HG02870 (cell line): ENCODE measurements at regions not wholly inside any gene's neighbourhood (a gene's known extent, or its start where the extent isn't known, plus 50 kb on each side); places are given as distances from the start of the nearest gene placed in this dataset.

ENCODE experiments used
- ATAC-seq: cut with Tn5 transposase; IDR thresholded peaks from one replicate; pipeline ENCODE4 v1.9.1; 2021; ENCODE audit warnings: mild to moderate bottlenecking, moderate library complexity; ENCODE audit not compliant: unreplicated experiment

DNA sequence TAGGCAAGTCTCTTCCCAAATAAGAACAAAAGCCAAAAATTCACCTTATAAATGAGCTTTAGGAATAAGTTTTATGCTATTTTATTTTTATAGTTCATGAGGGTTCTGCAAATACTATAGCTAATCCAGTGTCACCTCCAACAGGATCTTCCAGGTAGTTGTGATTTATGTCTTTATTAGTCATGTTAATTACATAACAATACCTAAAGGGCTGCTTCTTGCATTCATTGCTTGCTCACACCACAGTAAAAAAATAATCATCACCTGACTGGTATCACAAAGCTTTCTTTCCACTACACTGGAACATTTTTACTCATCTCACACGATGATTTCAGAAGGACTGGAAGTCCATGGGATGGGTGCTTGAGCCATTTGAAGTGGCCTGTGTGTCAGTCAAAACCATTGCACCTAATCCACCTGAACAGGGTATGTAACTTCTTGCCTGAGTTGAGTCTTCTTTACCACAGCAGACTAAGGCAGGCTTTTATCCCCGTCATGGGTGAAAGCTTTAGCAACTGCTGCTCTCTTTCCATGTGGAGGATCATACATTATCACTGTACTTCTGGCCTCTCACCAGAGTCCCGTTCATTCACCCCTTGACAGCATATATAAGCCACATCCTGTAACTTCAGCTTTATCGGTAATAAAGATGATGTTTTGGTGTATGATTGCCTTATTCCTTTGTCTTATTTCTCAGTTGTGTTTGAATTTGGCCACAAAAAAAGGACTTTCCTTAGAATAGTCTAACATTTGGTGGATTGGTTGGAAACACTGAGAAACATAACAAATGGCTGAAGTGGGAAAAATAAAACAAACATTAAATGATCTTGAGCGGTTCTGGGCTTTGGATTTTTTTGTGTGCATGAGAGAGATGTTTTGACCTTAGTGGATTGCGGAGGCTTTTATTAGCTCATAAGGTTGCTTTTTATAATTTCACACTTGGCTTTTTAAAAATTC is 382.6 kb upstream of the THBS1 start:
- no peak for ATAC-seq

DNA sequence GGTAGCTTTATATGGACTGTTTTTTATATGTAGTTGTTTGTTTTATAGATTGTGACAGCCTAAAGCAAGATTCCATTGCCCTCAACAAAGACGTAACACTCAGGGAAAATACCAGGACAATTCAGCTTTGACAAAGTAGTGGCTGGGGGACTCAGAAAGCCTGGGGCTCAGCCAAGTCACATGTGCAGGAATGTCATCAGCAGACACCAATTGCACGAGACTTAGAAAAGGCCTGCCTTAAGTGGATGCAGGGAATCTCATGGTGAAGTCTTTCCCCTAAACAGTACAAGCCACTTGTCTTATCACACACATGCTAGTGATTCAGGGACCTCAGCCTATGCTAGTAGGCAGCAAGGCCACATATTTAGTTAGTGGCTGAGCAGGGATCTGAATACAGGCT is 381.8 kb upstream of the THBS1 start:
- ATAC-seq: no peak

DNA sequence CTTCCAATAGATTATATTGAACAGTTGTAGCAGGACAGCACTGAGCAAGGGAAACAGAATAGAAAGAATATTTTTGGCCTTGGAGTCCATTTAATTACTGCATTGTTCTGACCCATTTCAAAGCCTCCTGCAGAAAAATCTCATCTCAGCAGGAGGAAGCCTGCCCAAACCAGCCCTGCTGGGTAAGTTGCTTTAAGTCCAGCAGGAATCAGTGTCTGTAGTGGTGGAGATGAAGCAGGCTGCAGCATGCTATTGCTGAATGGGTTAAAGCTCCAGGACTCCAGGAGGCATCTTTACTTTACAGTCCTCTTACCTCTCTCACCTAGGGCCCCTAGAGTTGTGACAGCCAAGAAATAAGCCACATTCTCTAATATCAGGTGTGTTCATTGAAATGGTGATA is 380.3 kb upstream of the THBS1 start:
- ATAC-seq: no peak

DNA sequence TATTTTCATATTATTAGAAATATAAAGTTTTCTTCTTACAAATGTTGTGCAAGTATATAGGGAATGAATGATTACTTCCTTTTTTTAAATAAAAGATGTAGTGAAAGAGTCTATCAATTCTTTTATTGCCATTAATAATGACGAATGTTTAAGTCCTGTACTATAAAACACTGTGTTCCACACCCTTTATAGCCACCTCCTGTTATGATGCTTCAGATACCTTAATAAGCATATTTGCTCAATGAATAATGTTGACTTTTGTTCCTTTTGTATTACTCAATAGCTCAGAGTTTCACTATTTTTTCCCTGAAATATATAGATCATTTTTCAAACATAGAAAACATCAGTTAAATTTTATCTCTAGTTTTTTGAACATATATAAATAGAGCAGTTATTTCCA is 378.2 kb upstream of the THBS1 start:
- ATAC-seq: no peak

DNA sequence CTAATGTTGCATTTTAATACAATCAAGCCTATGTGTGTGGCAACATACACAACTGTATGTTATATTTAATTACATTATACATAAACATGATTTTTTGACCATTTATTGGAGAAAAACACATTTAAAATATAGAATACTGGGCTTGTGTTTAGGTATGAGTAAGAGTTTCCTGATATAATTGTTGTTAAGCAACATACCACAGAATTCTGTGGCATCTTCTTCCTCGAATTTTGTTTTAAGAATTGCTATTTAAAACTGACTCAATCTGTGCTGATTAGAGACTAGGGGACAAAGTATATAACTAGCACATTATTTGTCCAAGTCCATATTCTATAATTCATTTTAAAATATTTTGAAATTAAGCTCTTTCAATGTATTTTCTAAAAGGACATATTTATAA is 376.8 kb upstream of the THBS1 start:
- no peak for ATAC-seq

DNA sequence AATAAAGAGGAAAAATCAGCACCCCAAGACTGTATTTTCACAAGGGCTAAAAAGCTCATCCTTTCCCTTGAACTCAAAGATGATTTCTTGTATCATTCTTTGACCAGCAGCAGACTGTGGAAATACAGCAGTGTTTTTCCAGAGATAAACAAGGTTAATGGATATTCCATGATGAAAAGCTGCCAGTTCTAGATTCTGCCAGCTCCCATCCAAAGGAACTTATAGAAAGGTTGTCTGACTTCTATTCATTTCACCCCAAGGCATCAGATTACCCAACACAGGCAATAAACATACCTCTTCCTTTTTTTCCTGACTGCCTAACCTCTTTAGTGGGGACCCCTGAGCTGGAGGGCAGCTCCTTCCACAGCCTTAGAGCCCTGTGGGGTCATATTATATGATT is 375.8 kb upstream of the THBS1 start:
- no peak for ATAC-seq

DNA sequence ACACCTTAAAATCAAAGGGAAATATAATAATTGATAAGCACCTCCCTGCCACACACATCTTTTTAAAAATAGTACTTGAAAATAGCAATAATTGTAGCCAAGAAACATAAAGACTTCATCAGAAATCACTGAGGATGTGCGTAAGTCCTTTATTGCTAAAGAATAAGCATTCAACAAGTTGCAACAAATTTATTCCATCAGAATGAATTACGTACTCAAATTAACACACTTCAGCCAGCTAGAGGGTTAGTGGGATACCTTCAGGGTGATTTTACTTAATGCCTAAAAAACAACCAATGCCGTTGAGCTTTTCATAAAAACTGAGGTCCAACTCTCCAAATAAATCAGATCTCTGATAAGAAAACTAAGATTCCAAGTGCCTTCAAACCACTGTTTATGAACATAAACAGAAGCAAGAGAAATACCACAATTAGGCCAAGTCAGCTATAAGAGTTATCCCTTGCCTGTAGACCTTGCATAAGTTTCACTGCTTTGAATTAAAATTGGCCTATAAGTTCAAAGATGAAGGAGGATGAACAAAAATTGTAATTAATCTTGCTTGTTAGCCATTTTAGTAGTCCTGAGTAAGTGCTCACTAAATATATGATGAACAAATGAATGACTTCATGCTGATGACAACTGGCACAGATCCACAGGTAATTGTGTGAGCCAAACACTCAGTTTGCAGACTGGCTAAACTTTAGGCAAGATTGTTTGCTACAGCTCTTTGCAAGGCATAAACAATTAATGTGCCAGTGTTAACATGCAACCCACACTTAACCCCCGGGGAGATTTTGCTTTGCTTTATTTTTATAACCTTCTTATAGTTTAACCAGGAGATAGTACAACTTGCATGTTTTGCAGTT is 375.1 kb upstream of the THBS1 start:
- no peak for ATAC-seq

DNA sequence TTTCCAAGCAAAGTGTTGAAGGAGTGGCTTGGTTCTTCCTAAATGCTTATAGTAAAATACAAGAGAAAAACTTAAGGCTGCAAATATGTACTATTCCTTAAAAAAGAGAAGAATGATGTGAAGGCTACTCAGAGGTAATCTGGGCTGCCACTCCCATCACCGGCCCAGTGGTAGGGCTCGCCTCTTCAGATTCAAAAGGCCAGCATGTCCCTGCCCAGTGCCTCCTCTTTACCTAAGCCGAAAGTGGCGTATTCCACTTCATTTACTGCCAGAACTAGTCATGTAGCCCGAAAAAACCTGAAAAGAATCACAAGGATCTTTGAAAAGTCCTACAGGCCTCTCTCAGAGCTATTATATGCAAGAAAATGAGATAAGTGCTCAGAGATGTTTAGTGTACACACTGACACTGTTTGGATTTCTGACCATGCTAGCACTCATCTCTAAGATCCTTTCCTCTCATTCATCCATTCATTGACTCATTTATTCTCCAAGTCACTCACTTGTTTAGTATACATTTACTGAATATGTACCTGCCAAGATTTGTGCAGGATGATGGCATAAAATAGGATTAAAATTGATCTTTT is 373.3 kb upstream of the THBS1 start:
- no peak for ATAC-seq

DNA sequence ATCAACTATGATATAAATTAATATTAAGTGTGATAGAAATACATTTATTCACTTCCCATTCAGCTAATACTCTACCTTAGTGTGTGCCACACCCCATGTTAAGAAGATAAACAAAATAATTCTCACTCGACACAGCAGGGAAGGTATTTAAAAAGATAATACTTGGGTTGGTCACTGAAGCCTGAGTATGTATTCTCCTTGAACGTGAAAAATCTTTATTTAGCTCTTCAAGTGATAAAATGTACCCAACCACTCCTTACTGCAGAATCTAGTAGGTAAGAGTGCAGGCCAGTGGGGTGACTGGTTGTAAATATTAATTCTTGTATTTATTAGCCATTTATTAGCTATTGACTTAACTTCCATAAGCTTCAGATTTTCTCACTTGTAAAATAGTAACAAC is 372.7 kb upstream of the THBS1 start:
- no peak for ATAC-seq

DNA sequence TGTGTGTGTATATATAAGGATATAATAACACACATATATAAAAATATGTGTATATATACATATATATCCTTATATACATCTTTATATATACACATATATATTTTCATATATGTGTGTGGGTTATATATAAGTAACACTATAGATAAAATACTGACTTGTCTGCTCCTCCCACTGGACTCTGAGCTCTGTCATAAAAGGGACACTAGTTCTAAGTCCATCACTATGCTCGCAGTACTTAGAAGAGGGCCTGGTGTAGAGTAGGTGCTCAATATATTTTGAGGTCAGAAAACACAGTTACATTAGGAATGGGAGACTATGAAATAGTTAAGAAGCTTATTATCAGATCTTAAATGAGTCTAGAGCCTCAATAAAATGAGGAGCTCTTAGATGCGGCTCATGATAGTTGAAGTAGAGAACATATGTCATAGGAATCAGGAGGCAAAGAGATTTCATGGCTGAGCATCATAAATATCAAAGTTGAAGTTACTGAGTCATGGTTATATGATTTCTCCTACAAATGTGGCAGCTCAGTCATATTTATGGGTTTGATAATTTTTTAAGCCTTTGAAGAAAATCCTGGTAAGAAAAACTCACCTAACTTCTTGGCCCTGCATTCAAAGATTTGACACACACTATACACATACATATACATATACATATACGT is 371.2 kb upstream of the THBS1 start:
- ATAC-seq: no peak

DNA sequence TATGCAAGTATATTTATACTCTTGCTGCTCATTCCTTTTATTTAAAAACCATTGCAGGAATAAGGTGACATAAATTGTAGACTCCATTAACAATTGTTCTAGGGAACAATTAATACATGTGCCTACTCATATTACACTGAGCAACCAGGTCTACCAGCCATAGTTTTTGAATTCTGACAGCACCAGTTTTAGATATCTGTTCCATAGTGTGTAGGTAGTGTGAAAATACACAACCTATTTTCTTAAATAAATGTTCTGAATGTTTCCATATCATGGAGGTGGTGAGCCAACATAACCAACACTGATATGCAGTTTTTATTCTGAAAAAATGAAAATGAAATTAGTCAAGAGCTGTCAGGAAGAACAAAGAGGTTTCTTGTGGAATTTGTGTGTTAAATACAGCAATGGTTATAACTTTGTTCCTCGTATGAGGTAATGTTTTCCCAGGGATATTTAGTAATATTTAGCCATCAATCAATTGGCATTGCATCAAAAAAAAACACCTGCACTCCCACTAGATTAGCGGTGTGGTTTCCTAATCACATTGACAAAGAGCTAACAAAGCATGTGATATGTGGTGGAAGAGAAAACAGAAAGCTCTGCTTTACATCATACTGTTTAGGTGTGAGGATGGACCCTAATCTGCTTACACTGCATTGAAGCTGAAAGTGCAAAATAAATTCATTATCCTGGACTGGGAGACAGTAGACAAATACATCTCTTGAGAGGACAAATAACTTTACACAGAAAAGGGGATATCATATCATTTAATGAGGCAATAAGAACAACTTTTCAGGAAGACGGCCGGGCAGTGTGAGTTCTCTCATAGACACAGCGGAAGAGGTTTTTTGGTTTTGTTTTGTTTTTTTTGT is 369.5 kb upstream of the THBS1 start:
- no peak for ATAC-seq

DNA sequence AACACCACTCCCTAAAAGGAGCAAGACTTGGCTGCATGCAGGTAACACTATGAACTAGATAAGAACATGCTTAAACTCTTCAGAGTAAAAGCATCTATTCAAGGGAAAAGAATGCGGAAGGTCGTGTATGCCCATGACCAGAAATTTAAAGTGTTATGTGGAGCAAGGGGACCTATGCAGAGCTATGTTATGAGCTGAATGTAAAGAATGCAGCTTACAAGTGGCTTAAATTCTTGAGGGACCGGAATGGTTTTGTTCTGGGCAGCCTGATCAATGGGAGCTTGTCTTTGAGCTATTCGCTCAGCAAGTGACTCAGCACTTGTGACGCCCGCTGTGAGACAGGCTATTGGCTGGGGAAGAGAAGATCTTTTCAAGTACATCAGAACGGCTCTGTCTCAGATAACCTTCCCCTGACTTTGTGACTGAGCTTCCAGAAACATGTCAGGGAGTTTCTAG is 367.5 kb upstream of the THBS1 start:
- no peak for ATAC-seq

DNA sequence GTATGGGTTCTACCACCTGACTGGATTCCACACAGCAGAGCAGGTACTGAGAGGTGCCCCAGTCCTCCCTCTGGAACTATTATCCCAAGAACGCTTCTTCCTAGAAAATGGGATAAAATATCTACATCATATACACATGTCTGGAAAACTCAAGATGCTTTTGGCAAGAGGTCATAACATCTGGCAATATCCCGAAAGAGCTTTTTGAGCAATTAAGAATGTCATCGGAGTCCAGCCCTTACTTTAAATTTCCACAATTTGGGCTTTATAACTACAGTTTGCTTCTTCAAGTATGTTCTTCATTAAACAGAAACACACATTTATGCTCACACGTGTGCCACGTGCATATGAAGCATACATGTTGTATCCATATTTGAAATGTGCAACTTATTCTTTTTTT is 365.9 kb upstream of the THBS1 start:
- ATAC-seq: no peak

DNA sequence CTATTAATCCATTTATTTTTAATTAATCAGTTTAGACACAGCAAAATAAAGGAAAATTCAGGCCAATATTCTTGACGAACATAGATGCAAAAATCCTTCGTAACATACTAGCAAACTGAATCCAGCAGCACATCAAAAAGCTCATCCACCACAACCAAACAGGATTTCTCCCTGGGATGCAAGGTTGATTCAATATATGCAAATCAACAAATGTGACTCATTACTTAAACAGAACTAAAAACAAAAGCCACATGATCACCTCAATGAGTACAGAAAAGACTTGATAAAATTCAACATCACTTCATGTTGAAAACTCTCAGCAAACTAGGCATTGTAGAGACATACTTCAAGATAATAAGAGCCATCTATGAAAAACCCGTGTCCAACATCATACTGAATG is 364.1 kb upstream of the THBS1 start:
- ATAC-seq: no peak

DNA sequence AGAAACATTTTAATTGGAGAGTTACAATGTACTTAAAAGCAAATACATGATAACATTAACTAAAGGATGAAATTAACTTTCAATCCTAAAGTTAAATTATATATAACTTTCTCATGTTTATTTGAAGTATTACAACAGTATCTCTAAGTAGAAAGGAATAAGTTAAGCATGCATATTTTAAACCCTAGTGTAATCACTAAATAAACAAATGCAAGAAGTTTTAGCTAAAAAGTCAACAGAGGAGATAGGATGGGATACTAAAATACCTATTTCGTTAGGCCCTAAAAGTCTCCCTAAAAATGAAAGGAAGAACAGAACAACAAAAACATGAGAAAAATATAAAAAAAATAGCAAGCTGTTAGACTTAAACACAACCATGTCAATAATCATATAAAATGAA is 361.3 kb upstream of the THBS1 start:
- no peak for ATAC-seq

DNA sequence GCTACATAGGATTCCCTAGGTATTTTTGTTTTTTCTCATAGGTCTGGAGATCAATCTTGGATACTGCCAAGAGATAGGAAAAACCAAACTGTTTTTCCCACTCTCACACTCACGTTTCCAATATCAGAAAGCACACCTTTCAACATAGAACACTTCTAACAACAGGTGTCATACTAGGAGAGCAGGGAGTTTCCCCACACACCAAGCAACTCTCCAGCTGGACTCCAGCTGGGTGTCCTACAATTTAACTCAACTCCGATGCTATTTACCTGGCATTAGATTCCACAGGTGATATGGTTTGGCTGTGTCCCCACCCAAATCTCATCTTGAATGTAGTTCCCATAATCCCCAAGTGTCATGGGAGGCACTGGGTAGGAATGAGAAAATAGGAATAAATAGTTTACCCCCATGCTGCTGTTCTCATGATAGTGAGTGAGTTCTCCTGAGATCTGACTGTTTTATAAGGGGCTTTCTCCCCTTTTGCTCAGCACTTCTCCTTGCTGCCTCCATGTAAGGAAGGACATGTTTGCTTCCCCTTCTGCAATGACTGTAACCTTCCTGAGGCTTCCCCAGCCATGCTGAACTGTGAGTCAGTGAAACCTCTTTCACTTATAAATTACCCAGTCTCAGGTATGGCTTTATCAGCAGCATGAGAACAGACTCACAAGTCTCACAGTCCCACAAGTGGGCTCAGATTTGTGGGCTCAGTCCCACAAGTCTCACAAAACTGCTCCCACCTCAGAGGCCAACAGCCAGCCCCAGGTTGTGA is 354.5 kb upstream of the THBS1 start:
- ATAC-seq: no peak

DNA sequence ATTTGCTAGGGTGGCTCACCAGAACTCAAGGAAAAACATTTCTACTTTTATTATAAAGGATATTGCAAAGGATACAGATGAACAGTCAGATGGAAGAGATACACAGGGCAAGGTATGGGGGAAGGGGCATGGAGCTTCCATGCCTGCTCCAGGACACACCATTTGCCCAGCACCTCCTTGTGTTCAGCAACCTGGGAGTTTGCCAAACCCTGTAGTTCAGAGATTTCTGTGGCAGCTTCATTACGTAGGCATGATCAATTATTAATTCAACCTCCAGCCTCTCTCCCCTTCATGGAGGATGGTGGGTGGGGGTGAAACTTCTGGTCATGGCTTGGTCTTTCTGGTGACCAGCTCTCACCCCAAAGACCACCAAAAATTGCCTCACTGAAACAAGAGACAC is 353.9 kb upstream of the THBS1 start:
- no peak for ATAC-seq

DNA sequence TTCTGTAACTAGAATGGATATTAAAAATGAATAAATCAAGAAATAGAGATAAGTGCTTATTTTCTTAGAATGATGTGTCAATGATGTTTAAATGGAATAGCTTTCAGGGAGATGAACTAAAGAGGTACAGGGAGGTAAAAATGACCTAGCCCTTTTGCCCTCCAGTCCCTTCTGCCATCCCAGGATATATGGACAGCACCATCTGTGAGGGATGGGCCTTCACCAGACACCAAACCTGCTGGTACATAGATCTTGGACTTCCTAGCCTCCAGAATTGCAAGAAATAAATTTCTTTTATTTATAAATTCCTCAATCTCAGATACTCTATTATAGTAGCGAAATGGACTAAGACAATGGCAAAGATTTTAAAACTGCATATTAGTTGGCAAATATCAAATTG is 352.0 kb upstream of the THBS1 start:
- no peak for ATAC-seq

DNA sequence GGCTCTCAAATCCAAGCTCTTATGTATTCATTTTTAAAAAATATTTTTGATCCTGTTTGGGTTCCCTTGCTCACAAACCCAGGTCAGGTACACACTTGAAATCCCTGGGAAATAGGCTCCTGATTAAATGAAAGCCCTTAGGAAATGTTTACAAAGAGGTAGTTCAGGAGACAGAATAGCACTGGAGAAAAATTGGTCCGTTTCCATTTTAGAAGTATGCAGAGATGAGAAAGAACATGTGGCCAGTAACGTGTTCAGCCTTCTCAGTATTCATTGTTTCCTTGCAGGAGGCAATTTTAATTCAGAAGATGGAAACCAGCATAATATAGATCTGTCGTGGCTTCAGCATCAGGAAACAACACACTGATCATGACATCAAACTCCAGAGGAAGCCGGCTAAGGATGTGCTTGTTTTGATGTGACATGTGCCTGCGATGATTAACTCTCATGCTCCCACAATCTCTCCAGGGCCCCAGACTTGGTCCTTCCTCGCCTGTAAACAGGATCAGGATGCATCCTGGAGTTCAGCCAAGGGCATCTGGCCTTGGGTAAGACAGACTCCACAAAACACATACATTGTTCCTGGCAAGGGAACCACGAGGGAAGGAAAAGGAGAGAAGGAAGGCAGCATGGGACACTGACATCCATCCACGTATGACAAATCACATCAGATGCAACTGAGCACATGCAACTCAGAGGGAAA is 350.5 kb upstream of the THBS1 start:
- ATAC-seq: no peak
